CD4-positive, alpha-beta T cell treated with Interleukin-15 for 1 hour (primary cell): ENCODE measurements at regions not wholly inside any gene's neighbourhood (a gene's known extent, or its start where the extent isn't known, plus 50 kb on each side); places are given as distances from the start of the nearest gene placed in this dataset.
"Not testable (repeated sequence)": the region's sequence is repeated elsewhere in the genome, so short reads cannot be mapped to it uniquely, and the experiment has no call there.

Experiments used
- DNase-seq: peaks from one replicate; pipeline ENCODE4 v3.0.0-alpha.2; 2020

DNA sequence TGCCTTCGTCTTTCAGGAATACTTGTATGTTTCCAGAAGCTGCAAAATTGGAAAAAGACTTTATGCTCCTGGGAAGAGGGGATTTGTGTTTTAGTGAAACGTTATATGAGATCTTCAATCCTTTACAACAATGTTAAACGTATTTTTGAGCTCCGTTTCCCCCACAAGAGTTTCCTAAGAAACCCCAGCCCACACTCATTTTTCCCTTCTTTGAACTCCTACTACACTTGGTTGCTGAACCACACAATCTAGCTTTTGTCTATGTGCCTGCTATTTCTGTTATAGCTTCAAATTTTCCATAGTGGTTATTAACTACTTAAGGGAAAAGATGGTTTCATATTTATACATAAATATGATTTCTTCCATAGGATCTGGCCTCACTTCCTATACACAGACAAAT lies 238.6 kb upstream of the ACTBL2 start:
- no peak for DNase-seq

DNA sequence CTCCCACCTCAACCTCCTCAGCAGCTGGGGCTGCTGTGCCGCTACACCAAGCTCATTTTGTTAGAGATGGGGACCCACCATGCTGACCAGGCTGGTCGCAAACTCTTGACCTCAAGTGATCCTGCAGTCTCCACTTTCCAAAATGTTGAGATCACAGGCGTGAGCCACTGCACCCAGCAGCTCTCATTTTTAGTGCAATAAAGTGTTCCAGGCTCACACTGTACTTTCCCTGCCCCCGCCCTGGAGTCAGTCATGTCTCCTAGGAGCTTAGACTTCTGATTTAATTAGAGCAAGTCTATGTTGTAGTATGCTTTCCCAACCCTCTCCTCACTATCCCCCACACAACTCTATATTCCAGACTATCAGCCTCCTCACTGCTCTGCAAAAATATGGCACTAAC lies 238.0 kb upstream of the ACTBL2 start:
- DNase-seq = no peak

DNA sequence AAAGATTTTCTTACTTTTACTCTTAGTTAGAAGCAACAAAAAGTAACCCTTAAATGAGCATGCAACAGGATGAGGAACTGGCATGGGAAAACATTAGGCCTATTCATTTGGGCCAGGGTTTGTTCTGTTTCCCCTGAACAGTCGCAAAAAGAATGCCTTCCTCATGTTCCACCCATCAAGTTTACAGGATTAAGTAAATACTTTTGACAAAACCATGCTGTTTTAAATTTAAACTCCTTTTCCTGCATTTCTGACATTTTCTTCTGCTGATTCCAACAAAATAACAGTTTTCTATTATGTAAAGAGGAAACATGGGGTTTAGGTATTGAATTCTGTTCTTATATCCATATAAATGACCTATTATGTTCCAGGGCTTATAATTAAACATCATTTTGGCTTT lies 236.6 kb upstream of the ACTBL2 start:
- DNase-seq = no peak

DNA sequence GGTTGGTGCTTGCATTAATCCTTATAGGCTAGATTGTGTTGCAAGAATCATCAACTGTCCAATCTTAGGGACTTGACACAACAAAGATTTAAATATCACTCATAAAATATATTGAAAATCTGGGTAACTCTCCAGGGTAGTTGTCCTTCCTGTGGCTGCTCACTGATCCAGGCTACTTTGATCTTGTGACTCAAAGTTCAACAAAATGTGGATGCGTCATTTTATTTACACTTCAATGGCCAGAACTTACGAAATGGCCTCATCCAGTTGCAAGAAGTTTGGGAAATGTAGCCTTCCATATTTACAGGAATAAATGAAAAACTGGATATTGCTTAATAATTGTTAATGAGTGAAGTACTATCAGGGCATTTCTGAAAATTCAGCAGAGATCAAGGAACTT lies 235.5 kb upstream of the ACTBL2 start:
- DNase-seq = no peak

DNA sequence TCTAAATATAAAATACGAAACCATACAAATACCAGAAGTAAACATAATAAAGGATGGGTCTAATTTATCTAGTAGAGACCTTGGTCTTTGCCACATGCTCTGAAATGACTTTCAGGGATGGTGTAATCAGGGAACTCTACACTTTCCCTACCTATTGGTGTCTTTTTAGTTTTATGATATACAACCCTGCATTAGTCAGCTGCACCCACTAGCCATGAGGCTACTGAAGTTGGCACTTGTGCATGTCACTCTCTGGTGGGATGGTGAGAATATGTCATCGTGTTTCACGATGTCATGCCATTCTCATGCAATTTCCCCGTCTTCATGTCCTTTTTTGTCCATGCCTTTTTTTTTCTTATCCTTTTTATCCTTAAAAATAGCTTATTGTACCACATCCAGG lies 234.9 kb upstream of the ACTBL2 start:
- DNase-seq = no peak

DNA sequence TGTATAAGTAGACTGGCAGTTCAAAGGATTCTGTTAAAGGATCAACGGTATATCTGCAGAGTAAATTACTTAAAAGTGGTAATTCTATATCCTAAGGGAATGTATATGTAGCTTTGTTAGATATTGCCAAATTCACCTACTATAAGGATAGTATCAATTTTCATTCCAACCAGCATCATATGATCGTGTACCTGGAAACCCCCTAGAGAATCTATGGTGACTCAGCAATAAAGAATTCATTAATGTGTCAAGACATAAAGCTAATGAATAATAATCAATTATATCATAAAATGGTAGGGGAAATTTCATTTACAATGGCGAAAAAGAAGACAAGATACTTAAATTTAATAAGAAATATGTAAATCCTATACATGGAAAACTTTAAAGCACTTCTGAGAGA lies 234.1 kb upstream of the ACTBL2 start:
- DNase-seq = no peak

DNA sequence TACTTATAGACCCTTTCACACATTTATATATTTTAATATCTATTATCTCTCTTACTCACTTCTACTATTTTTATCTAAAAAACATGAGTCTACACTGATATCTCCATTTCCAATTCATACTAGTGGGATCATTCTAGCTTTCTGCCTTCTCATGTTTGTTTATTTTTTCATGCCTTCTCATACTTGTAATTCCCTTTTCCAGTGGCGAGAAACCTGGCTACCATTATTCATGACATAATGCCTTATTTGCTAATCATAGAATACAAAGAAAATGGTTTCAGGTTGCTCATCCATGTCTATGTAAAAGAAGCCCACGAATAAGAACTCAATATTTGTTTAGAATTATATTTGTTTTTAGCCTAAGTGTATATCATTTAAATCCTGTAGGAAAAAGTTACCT lies 232.7 kb upstream of the ACTBL2 start:
- DNase-seq = no peak

DNA sequence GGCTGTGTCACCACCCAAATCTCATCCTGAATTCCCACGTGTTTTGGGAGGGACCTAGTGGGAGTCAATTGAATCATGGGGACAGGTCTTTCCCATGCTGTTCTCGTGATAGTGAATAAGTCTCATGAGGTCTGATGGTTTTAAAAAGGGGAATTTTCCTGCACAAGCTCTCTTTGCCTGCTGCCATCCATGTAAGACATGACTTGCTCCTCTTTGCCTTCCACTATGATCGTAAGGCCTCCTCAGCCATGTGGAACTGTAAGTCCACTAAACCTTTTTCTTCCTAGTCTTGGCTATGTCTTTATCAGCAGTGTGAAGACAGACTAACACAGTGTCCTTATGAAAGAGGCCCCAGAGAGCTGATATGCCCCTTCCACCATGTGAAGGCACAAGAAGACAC lies 230.9 kb upstream of the ACTBL2 start:
- DNase-seq = not testable (repeated sequence)

DNA sequence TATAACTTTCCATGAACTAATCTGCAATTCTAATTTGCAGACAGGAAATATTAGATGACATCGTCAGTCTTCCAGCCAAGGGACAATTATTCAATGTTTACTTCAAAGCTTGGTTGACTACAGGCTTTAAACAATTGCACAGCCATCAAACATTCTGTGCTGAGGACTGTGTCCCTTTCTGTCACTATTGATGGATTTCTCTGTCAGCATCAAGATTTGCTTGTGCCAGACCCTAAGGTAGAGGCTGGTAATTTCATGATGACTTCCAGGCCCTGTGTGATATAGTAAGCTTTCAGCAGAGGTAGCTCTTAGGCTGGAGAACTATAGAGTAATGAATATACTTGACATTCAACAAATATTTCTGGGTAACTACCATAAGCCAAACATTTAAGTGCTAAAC lies 229.3 kb upstream of the ACTBL2 start:
- DNase-seq = no peak

DNA sequence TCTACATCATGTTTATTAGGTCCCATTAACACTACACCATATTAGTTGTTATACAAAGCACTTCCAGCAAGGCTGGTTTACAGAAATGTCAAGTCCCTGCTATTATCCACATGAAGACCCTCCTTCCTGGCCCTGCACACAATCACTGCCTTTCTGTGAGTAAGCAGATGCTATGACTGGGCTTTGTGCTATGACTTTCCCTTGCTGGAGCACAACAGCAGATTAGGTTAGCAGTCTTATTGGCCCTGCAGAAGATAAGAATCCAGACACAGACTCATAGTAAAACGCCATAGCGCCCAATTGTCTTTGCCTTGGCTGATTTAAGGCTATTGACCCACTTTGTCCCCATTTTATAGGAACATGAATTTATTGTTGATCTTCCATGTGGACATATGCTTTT lies 228.9 kb upstream of the ACTBL2 start:
- no peak for DNase-seq

DNA sequence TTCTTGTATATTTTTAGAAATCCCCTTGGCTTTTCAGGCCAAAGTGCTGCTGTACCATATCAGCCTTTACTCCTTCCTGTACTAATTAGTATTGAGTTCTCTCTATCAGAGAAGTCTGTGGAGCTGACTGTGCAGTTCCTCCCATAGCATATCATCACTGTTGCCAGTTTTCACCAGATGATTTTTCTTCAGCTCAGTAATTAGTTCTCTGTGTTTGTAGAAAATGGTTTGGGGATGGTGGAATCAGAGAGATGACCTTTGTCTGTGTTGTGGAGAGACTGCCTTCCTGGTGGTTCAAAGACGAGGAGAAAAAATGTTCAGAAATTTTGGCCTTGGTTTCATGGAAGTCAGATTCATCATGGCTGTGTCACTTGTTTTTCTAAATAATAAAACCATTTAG lies 227.5 kb upstream of the ACTBL2 start:
- DNase-seq = no peak

DNA sequence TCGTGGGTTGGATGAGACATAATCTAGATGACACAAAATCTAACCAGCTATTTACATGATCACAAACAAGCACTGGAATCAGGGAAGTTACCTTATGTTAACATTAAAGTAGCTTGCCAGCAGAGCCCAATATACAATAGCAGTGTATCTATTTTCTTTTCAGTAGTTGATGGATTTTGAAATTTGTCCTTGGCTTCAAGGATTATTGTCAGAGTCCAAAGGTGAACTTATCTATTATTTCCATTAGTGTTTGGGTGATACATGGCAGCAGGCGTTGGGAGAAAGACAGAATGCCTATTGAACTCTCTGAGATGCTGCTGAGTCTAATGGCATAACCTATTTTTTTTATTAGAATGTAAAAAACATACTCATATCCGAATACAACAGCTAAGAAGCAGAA lies 223.2 kb upstream of the ACTBL2 start:
- no peak for DNase-seq

DNA sequence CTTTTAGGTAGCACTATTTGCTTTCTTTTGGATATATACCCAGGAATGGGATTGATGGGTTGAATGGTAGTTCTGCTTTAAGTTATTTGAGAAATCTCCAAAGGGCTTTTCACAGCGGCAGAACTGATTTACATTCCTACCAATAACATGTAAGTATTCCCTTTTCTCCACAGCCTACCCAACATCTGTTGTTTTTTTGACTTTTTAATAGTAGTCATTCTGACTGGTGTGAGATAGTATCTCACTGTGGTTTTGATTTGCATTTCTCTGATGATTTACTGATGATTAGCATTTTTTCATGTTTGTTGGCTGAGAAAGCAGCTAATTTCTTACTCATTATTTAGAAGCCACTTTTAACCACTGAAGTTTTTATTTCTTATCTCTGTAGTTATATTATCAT lies 221.1 kb upstream of the ACTBL2 start:
- no peak for DNase-seq

DNA sequence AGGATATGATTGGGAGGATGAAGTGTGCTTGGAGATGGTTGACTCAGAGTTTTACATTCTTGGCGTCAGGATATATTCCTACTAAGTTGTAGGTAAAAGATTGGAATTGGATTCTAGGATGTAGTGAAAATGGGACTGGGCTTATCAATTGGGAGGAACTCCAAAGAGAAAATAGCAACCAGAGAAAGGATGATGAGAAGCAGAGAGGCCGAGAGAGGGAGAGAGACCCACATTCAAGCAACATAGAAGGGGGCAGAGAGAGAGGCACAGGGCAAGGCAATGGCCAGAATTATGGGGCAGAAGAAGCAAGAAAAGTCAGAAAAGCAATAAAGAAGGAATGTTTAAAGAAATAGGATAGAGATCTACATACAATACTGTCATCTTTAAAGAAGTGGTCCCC lies 217.9 kb upstream of the ACTBL2 start:
- DNase-seq = no peak

DNA sequence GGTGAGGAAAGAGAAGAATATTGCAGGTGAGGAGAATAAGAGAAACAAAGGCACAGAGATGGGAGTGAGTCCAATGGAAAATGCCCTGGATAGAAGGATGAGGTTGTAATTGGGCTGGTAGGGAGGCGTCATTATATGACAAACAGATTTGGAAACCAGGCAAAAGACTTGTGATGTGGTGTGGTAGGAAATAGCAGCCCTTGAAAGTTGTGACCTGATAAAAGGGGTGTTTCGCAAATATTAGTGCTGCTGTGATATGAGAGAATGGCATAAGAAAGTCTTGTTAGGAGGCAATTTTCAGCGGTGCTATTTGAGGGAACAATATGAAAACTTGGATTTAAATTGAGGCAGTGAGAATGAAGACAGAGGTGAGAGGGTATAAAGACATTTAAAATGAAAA lies 217.5 kb upstream of the ACTBL2 start:
- no peak for DNase-seq

DNA sequence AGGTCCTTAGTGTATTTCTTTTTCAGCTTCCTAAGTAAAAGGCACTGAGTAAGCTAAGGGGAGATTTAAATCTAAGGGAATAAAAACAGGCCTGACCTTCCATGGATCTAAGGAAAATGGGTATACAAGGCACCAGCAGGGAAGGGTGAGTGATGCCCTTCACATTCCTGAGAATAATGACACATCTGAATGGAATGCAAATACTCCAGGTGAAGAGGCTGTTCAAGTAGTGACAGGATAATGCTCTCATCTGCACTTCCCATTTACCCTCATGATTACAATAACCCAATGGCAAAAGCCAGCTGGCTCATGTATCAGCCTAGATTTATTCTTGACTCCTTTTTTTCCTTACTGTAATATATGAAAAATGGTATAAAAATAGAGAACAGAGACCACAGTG lies 216.2 kb upstream of the ACTBL2 start:
- no peak for DNase-seq

DNA sequence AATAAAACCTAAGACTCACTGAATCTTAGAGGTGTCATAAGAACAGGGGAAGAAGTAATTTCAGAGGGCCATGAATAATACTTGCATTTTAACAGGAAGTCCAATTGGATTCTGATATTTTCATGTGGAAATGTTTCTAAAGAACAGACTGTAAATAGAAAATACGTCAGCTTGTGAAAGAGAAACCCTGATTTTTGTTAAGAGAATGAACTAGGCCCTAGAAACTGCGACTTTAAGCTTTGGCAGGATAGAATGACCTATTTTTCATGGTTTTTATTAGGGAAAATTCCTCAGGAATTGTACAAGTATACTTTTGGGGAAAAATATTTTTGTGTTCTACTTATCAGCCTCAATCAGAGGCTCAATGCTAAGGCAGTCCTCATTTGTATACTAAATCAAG lies 215.5 kb upstream of the ACTBL2 start:
- DNase-seq = no peak

DNA sequence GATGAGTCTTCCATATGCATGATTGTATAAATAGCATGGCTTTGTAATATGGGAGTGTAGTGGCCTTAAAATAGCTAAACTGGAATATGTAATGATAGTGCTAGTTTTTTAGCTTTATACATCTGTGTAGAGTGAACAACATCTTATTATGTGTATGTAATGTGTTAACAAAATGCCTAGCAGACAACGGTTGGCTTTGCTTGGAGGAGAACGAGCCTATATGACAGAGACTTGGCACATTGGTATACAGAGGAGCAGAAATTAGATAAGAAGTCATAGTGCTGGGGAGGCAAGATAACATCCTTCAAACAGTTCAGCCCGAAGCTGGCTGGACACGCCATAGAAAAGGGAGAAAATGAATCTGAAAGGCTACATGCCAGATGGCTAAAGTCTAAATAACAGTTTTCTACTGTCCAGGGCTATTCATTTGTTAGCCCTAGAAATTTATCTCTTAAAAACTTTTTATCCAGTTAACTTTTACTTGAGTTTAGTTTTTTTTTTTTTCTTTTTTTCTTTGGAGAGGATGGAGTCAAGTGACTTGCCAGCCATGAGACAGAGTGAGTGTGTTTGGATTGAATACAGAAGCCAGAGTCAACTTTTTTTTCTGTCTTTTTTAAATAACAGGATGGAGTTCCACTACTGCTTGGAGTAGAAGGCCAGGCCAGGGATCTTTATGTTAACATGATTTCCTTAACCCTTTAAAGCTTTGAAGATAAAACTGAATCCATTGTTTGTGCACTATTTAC lies 214.4 kb upstream of the ACTBL2 start:
- no peak for DNase-seq

DNA sequence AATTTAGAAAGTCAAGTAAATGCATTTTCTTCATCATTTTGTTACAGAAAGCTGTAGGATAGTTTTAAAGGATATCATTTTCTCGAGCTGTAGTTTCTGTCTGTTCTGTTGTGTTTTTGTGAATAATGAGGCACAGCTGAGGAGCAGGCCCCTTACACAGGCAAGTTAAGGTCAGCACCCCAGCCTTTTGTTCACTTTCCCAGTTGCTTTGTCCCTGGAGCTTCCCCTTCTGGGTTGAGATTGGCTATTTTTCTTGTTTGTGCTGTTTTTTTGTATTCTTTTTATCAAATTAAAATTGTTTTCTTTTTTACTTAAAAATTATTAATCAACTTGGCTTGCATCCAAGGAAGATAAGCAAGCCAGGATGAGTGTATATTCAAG lies 213.8 kb upstream of the ACTBL2 start:
- no peak for DNase-seq

DNA sequence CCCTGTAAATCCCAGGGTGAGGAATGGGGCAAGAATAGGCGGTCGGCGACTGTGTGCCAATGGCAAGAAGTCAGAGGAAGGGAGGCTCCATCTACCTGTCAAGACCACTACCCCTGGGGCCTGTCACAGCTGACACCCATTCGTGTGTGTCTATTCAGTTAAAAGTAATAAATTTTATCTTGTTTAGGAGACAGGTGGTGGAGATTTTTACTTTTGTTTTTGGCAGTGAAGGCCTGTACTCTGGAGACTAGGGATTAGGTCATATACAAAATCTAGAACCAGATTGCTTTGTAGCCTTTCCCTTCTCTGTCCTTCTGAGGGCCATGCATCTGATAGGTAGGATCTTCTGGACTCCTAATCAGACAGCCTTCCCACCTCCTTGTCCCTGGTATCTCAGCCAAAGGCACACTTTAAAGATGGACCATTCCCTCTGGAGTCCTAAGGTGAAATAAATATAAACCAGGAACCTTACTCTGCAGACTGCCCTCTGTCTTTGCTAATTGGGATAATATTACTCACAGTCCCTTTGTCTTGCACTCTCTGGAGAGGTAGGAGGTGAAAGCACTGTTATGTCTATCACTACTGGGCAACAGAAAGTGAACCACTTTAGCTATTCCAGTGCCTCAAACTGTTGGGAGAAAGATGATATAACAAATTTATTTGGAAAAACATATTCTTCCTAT lies 213.2 kb upstream of the ACTBL2 start:
- DNase-seq = no peak

DNA sequence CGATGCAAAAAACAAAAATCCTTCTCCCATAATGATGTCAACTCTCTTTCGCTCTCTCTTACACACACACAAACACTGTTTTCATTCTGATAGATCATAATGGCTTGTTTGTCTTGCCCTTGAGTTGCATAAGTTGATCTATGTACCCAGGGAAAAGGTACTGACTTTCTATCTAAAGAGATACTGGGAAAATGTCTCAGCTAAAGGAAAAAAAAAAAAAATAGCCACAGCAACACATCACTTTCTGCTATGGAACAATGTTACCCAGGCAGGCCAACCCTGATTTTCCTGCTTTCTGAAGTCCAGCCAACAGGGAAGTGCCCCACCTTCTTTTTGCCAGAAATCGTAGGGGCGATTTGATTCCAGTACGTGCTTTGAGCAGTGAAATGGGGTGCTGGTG lies 212.6 kb upstream of the ACTBL2 start:
- no peak for DNase-seq

DNA sequence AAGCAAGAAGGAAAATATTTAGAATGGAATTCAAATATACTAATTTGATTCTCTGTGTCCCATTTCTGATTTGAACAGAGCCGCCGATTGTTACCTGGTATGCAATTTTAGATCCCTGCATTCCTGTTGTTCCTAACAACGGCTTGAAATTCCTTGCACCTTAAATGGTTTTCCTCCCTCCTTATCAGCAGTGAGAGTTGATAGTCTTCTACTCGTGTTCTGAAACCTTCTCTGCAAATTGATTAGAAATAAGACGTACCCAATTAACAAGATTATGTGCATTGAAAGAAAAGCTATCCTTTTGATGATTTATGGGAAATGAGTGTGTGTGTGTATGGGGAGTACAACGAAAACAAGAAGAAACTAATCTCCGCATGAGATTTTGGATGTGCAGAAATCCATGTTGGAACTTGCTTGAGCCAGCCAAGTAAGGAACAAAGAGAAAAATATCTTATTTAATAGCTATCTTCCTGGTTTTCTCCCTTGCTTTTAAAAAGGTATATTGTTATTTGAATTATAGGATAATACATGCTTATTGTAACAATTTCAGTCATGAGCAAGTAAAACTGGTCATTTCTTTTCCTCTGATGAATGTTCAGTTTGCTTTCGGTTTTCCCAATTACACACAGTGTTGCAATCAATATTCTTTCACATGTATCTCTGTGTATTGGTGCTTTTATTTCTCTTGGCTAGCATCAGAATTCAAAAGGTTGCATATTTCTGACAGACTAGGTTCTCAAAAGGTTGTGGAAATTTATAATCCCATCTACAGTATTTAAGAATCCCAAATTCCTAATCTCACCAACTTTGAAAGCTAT lies 211.1 kb upstream of the ACTBL2 start:
- DNase-seq = no peak

DNA sequence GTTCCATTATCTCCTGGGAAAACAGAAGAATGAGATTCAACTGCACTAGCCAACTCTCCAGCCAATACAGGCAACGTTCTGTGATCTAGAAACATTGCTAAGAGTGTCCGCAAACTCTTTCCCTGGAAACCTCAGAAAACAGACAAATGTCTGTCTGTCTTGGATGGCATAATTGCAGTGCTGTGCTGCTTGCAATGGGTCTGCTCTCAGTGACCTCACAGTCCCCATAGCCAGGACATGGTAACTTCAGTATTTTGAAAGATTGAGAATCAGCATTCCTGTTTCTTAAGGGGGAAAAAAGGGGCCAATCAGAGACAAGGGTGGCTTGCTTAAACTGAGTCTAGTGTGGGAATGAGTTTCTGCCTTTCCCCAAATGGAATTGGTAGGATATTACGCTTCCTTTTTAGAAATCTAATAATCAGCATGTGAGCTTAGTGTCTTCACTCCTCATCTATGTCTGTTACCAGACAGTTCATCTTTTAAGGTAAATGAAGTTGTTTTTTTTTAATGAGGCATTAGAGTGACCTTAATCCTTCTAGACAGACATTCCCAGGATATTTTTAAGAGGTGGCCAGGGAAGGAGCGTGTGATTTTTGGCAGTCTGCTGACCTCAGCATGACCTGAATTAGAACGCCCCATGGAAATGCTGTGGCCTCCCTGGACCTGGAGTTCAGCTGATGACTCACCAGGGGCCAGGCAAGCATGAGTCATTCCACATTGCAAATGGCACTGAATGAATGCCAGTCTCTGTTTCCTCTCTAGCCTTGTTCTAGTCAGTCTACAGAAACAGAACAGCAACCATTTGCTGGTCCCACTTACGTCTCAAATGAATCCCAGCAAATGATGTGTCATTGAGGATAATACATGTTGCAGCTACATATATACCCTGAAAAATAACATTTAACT lies 210.2 kb upstream of the ACTBL2 start:
- peak; percentile 20 for DNase-seq
